ENCODE measurements at regions not wholly inside any gene's neighbourhood (a gene's known extent, or its start where the extent isn't known, plus 50 kb on each side); places are given as distances from the start of the nearest gene placed in this dataset.

DNA sequence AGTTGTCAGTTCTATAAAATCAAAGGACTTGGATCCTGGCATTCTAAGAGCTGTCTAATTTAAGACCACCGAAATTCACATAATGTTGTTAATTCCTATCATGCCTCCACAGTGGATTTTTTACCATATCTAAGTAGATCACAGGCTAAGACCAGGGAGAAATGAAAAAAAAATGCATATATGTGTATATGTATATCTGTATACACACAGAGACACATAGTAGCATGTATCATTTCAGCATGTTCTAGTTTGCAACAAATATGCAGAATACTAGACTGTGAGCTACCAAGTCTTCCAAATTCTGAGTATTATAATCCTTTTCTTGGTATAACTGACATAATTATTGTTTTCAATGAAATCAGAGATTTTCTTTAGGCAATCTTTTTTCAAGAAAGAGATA lies 267.6 kb upstream of the TSHZ2 start:
- 62 to 76% (median 74%) methylated on average over 1 of the region's 1 CpG for WGBS, 3 donors
- Histone ChIP-seq H3K9me3 (ENCODE audit: control insufficient read depth in 2 of 2, insufficient read depth in 1 of 2, low read depth in 1 of 2, low read length in 1 of 2) (no peaks in the 10 kb centered on the region), H3K4me1 (ENCODE audit: control insufficient read depth in 3 of 3, insufficient read depth in 2 of 3, low read depth in 1 of 3, low read length in 2 of 3) (no peaks in the 10 kb centered on the region), H3K27me3 (ENCODE audit: control insufficient read depth in 3 of 3, insufficient read depth in 3 of 3, low read length in 3 of 3) (no peaks in the 10 kb centered on the region), H3K27ac (ENCODE audit: low read depth in 1 of 3, low read length in 2 of 3) (no peak overlapping the region), H3K4me3 (ENCODE audit: low read depth in 1 of 3, low read length in 3 of 3) (no peak overlapping the region), H3K36me3 (ENCODE audit: control insufficient read depth in 3 of 3, insufficient read depth in 2 of 3, low read depth in 1 of 3, low read length in 3 of 3) (no peaks in the 10 kb centered on the region)
- DNase-seq (no peak), FAIRE-seq (no peak)

DNA sequence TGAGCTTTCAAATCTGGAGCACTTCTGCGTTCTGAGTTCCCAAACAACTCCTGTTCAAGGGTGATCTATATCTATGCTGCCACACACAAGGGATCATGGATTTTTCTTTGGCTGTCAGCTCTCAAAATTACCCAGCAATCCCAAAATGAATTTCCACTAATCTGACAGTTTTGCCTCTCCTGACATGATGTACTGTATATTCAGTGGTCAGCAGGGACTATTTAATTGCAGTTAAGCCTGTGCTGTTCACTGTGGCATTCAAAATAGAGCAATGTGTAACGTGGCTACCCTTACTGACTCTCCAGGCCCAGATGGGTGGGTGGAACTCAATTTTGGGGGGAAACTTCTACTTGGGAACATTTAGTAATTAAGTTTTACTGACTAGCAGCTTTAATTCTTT lies 283.8 kb upstream of the TSHZ2 start:
- no peak for DNase-seq
- Histone ChIP-seq H3K4me1 (ENCODE audit: control insufficient read depth in 3 of 3, insufficient read depth in 2 of 3, low read depth in 1 of 3, low read length in 2 of 3) (no peaks in the 10 kb centered on the region), H3K27ac (ENCODE audit: low read depth in 1 of 3, low read length in 2 of 3) (no peak overlapping the region), H3K9me3 (ENCODE audit: control insufficient read depth in 2 of 2, insufficient read depth in 1 of 2, low read depth in 1 of 2, low read length in 1 of 2) (no peaks in the 10 kb centered on the region), H3K4me3 (ENCODE audit: low read depth in 1 of 3, low read length in 3 of 3) (no peak overlapping the region), H3K27me3 (ENCODE audit: control insufficient read depth in 3 of 3, insufficient read depth in 3 of 3, low read length in 3 of 3) (no peaks in the 10 kb centered on the region), H3K36me3 (ENCODE audit: control insufficient read depth in 3 of 3, insufficient read depth in 2 of 3, low read depth in 1 of 3, low read length in 3 of 3) (no peaks in the 10 kb centered on the region)
- FAIRE-seq: no peak
- WGBS, 3 donors: 58 to 62% (median 61%) methylated on average over 2 of the region's 2 CpGs

DNA sequence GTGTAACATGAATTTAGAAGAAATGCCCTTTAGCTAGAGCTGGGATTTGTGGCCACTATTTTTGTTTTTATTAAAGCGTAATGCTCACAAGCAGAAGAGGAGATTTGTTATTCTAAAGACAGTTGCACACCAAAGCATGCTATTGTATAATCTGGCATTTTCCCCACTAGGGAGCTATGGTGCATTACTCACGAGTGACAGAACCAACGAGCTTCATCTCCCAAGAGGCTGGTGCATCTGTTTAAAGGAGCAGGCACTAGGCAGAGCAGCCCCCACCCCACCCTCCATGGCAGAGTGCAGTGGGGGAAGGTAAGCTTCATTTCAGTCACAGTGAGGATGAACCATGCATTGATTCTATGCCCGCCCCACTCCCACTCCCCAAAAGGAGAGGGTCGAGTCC lies 287.3 kb upstream of the TSHZ2 start:
- no peaks in the 10 kb centered on the region for H3K36me3 ChIP-seq (ENCODE audit: control insufficient read depth in 3 of 3, insufficient read depth in 2 of 3, low read depth in 1 of 3, low read length in 3 of 3)
- FAIRE-seq: no peak
- H3K4me1 ChIP-seq (ENCODE audit: control insufficient read depth in 3 of 3, insufficient read depth in 2 of 3, low read depth in 1 of 3, low read length in 2 of 3): no peaks in the 10 kb centered on the region
- WGBS, 3 donors: 52 to 57% (median 53%) methylated on average over 5 of the region's 5 CpGs
- no peak overlapping the region for H3K27ac ChIP-seq (ENCODE audit: low read depth in 1 of 3, low read length in 2 of 3)
- H3K27me3 ChIP-seq (ENCODE audit: control insufficient read depth in 3 of 3, insufficient read depth in 3 of 3, low read length in 3 of 3): no peaks in the 10 kb centered on the region
- no peaks in the 10 kb centered on the region for H3K9me3 ChIP-seq (ENCODE audit: control insufficient read depth in 2 of 2, insufficient read depth in 1 of 2, low read depth in 1 of 2, low read length in 1 of 2)
- no peak overlapping the region for H3K4me3 ChIP-seq (ENCODE audit: low read depth in 1 of 3, low read length in 3 of 3)
- DNase-seq: no peak

DNA sequence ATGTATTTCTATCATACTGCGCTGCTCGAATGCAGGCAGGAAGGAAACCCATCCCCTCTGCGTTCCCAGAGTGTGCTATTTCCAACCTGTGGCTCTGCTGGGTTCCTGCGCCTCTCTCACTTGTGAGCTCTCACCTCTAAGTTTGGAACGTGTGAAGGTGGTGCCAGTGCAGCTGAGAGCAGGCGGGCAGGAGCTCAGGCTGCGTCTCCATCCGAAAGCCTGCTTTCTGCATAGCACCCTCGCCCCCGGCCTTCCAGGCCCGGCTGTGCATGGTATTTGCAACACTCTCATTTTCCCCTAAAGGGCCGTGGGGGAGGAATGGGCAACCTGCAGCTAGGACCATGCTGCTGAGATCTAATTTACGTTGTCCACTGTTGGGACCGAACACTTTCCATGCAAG lies 288.0 kb upstream of the TSHZ2 start:
- Histone ChIP-seq H3K27me3 (ENCODE audit: control insufficient read depth in 3 of 3, insufficient read depth in 3 of 3, low read length in 3 of 3) (no peaks in the 10 kb centered on the region), H3K4me1 (ENCODE audit: control insufficient read depth in 3 of 3, insufficient read depth in 2 of 3, low read depth in 1 of 3, low read length in 2 of 3) (no peaks in the 10 kb centered on the region), H3K4me3 (ENCODE audit: low read depth in 1 of 3, low read length in 3 of 3) (no peak overlapping the region), H3K27ac (ENCODE audit: low read depth in 1 of 3, low read length in 2 of 3) (no peak overlapping the region), H3K9me3 (ENCODE audit: control insufficient read depth in 2 of 2, insufficient read depth in 1 of 2, low read depth in 1 of 2, low read length in 1 of 2) (no peaks in the 10 kb centered on the region), H3K36me3 (ENCODE audit: control insufficient read depth in 3 of 3, insufficient read depth in 2 of 3, low read depth in 1 of 3, low read length in 3 of 3) (no peaks in the 10 kb centered on the region)
- 72 to 84% (median 76%) methylated on average over 14 of the region's 14 CpGs for WGBS, 3 donors
- no peak for FAIRE-seq
- DNase-seq: no peak

DNA sequence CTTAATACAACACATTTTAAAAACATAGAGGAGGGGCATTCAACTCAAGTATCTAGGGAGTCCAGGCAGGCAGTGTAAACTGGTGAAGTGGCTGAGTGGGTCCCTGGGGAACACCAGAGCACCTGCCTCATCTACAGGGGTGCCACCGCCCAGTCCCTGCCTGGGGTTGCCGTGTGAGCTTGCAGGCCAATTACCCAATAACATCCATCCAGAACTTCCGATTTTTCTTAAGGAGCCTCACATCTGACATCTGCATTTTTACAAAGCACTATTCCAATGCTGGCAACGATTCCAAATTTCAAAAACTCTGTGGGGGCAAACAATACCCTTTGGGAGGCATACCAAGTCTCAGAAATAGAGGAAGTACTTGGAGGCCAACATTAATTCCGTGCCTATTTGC lies 288.4 kb upstream of the TSHZ2 start:
- FAIRE-seq (no peak), DNase-seq (no peak)
- Histone ChIP-seq H3K9me3 (ENCODE audit: control insufficient read depth in 2 of 2, insufficient read depth in 1 of 2, low read depth in 1 of 2, low read length in 1 of 2) (no peaks in the 10 kb centered on the region), H3K4me3 (ENCODE audit: low read depth in 1 of 3, low read length in 3 of 3) (no peak overlapping the region), H3K27ac (ENCODE audit: low read depth in 1 of 3, low read length in 2 of 3) (no peak overlapping the region), H3K27me3 (ENCODE audit: control insufficient read depth in 3 of 3, insufficient read depth in 3 of 3, low read length in 3 of 3) (no peaks in the 10 kb centered on the region), H3K4me1 (ENCODE audit: control insufficient read depth in 3 of 3, insufficient read depth in 2 of 3, low read depth in 1 of 3, low read length in 2 of 3) (no peaks in the 10 kb centered on the region), H3K36me3 (ENCODE audit: control insufficient read depth in 3 of 3, insufficient read depth in 2 of 3, low read depth in 1 of 3, low read length in 3 of 3) (no peaks in the 10 kb centered on the region)
- 65 to 71% (median 67%) methylated on average over 5 of the region's 5 CpGs for WGBS, 3 donors

DNA sequence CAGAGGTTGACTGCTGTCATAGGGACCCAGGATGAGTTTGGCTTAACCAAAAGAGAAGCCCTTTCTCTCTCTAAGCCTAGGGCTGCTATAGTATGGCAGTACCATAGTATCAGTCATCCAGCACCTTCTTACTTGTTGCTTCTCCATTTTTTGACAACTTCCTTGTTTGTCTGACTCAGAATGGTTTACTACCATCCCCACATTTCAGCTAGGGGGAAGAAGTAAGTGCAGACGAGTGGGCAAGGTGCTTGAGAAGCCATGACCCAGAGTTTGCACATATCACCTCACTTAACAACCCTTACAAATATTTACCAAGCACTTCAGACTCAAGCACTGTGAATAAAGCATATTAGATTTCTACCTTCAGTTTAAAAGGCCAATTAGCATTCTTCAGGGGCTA lies 289.9 kb upstream of the TSHZ2 start:
- no peak overlapping the region for H3K27ac ChIP-seq (ENCODE audit: low read depth in 1 of 3, low read length in 2 of 3)
- DNase-seq (no peak), FAIRE-seq (no peak)
- no peaks in the 10 kb centered on the region for H3K4me1 ChIP-seq (ENCODE audit: control insufficient read depth in 3 of 3, insufficient read depth in 2 of 3, low read depth in 1 of 3, low read length in 2 of 3)
- H3K36me3 ChIP-seq (ENCODE audit: control insufficient read depth in 3 of 3, insufficient read depth in 2 of 3, low read depth in 1 of 3, low read length in 3 of 3): no peaks in the 10 kb centered on the region
- H3K4me3 ChIP-seq (ENCODE audit: low read depth in 1 of 3, low read length in 3 of 3): no peak overlapping the region
- no peaks in the 10 kb centered on the region for H3K9me3 ChIP-seq (ENCODE audit: control insufficient read depth in 2 of 2, insufficient read depth in 1 of 2, low read depth in 1 of 2, low read length in 1 of 2)
- WGBS, 3 donors: 17 to 36% (median 24%) methylated on average over 1 of the region's 1 CpG
- no peaks in the 10 kb centered on the region for H3K27me3 ChIP-seq (ENCODE audit: control insufficient read depth in 3 of 3, insufficient read depth in 3 of 3, low read length in 3 of 3)

DNA sequence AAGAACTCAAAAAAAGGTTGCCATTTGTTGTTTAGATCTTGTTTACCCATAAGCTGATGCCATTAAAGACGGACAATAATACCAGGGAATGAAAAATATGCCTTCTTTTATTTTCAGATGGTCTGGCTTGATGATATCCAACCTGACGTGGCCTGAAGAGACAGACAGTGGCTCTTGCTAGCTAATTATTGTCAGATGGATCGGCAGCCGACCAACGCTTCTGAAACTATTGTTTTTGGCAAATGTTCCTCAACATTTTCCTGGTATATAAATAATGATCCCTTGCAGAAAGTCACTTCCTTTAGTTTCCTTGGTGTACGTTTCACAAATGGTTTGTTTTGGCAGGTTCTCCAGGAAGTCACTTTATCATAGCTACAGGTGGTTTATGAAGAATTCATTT lies 290.9 kb upstream of the TSHZ2 start:
- Histone ChIP-seq H3K36me3 (ENCODE audit: control insufficient read depth in 3 of 3, insufficient read depth in 2 of 3, low read depth in 1 of 3, low read length in 3 of 3) (no peaks in the 10 kb centered on the region), H3K27me3 (ENCODE audit: control insufficient read depth in 3 of 3, insufficient read depth in 3 of 3, low read length in 3 of 3) (no peaks in the 10 kb centered on the region), H3K9me3 (ENCODE audit: control insufficient read depth in 2 of 2, insufficient read depth in 1 of 2, low read depth in 1 of 2, low read length in 1 of 2) (no peaks in the 10 kb centered on the region), H3K4me3 (ENCODE audit: low read depth in 1 of 3, low read length in 3 of 3) (no peak overlapping the region), H3K27ac (ENCODE audit: low read depth in 1 of 3, low read length in 2 of 3) (no peak overlapping the region), H3K4me1 (ENCODE audit: control insufficient read depth in 3 of 3, insufficient read depth in 2 of 3, low read depth in 1 of 3, low read length in 2 of 3) (no peaks in the 10 kb centered on the region)
- 47 to 76% (median 52%) methylated on average over 6 of the region's 6 CpGs for WGBS, 3 donors
- DNase-seq (no peak), FAIRE-seq (no peak)

DNA sequence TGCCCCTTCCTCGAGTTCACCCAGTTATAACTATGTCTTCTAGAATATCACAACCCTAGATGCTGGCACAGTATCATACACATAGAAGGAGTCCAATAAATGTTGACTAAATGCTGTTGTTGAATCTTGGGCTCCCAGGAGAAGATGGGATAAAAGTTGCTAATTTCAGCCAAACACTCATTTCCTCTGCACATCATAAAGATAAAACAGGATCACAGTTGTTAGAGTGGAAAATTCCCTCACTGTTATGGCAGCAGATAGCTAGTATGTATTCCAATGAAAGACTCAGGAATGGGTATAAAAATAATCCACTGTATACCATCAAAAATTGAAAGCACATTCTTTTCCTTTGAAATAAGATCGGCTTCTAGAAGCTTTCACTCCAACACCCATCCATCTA lies 294.9 kb upstream of the TSHZ2 start:
- H3K27ac ChIP-seq (ENCODE audit: low read depth in 1 of 3, low read length in 2 of 3): no peak overlapping the region
- FAIRE-seq (no peak), DNase-seq (no peak)
- no peaks in the 10 kb centered on the region for H3K9me3 ChIP-seq (ENCODE audit: control insufficient read depth in 2 of 2, insufficient read depth in 1 of 2, low read depth in 1 of 2, low read length in 1 of 2)
- WGBS, 3 donors: 62 to 65% (median 65%) methylated on average over 2 of the region's 2 CpGs
- H3K4me1 ChIP-seq (ENCODE audit: control insufficient read depth in 3 of 3, insufficient read depth in 2 of 3, low read depth in 1 of 3, low read length in 2 of 3): no peaks in the 10 kb centered on the region
- no peaks in the 10 kb centered on the region for H3K36me3 ChIP-seq (ENCODE audit: control insufficient read depth in 3 of 3, insufficient read depth in 2 of 3, low read depth in 1 of 3, low read length in 3 of 3)
- no peak overlapping the region for H3K4me3 ChIP-seq (ENCODE audit: low read depth in 1 of 3, low read length in 3 of 3)
- no peaks in the 10 kb centered on the region for H3K27me3 ChIP-seq (ENCODE audit: control insufficient read depth in 3 of 3, insufficient read depth in 3 of 3, low read length in 3 of 3)

DNA sequence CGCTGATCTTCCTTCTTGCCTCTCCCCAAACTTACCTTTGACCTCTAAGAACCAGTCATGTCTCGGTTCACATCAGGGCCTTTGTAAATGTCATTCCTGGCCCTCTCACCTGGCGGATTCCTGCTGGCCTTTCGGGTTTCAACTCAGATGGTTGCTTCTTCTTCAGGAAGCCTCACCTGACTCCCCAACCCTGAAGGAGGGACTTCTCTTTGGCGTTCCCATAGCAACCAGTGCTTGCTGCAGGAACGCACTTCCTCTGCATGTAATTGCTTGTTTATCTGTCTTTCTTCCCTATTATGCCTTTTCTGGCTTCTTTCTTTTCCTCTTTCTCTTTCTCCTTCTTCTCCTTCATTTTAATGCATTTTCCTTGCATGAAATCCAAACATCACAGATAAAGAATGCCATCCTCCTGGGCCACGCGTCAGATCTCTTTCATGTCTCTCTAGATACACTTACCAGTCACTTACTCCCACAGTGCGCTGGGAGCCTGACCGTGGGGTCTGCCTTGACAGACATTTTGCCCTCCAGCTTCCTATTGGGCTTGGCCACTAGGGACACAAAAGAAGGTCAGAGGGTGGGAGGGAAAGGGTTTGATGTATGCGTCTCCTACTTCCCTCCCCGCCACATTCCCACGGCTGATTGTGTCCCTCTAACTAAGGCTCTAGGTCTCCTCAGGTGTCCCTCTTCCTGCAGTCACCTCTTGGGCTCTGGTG lies 295.7 kb upstream of the TSHZ2 start:
- FAIRE-seq: no peak
- DNase-seq: no peak
- Histone ChIP-seq H3K9me3 (ENCODE audit: control insufficient read depth in 2 of 2, insufficient read depth in 1 of 2, low read depth in 1 of 2, low read length in 1 of 2) (no peaks in the 10 kb centered on the region), H3K27me3 (ENCODE audit: control insufficient read depth in 3 of 3, insufficient read depth in 3 of 3, low read length in 3 of 3) (no peaks in the 10 kb centered on the region), H3K36me3 (ENCODE audit: control insufficient read depth in 3 of 3, insufficient read depth in 2 of 3, low read depth in 1 of 3, low read length in 3 of 3) (no peaks in the 10 kb centered on the region), H3K27ac (ENCODE audit: low read depth in 1 of 3, low read length in 2 of 3) (no peak overlapping the region), H3K4me3 (ENCODE audit: low read depth in 1 of 3, low read length in 3 of 3) (no peak overlapping the region), H3K4me1 (ENCODE audit: control insufficient read depth in 3 of 3, insufficient read depth in 2 of 3, low read depth in 1 of 3, low read length in 2 of 3) (no peaks in the 10 kb centered on the region)
- 72 to 77% (median 77%) methylated on average over 13 of the region's 13 CpGs for WGBS, 3 donors
